IMR-90 (cell line): ENCODE measurements at regions not wholly inside any gene's neighbourhood (a gene's known extent, or its start where the extent isn't known, plus 50 kb on each side); places are given as distances from the start of the nearest gene placed in this dataset.

ENCODE experiments used
- ATAC-seq: fragments of 200-7000 bp; cut with Tn5 transposase; 2 replicates; pipeline ENCODE4 v1.9.1; 2020; ENCODE audit warnings: low read depth, mild to moderate bottlenecking, moderate library complexity
- BruUV-seq: library from RNA; stranded (reverse); fragments of 400-500 nt; replicated peaks from 2 replicates; lab custom pipeline; 2021; lab: Mats Ljungman, UMichigan
- CTCF ChIA-PET: fragments of 300-600 bp; formaldehyde crosslinking; extraction: SDS; loops from one replicate; lab custom pipeline; 2021; ENCODE audit warnings: antibody characterized with exemption; lab: Yijun Ruan, JAX
- POLR2A ChIA-PET: fragments of 300-600 bp; sonication (Branson Sonifier 250); formaldehyde crosslinking; loops from one replicate; lab custom pipeline; 2022; ENCODE audit warnings: antibody characterized with exemption; ENCODE audit not compliant: unreplicated experiment; lab: Charles Lee
- DNase-seq: peaks from one replicate; pipeline ENCODE4 v3.0.0; 2013
- H2AFZ ChIP-seq: replicated peaks from 2 replicates; pipeline ENCODE3; 2013; ENCODE audit warnings: low read length, mild to moderate bottlenecking; ENCODE audit not compliant: poor library complexity
- H2AK5ac ChIP-seq: 2 replicates; pipeline ENCODE4 v1.6.1; 2013; ENCODE audit warnings: low read depth, low read length, inconsistent platforms
- H2AK9ac ChIP-seq: replicated peaks from 2 replicates; pipeline ENCODE3; 2013; ENCODE audit warnings: mild to moderate bottlenecking, low read depth, low read length, moderate library complexity; ENCODE audit not compliant: poor library complexity
- H2BK120ac ChIP-seq: 2 replicates; pipeline ENCODE4 v1.6.1; 2013; ENCODE audit warnings: low read depth, low read length, inconsistent platforms
- H2BK15ac ChIP-seq: 3 replicates; pipeline ENCODE4 v1.6.1; 2013; ENCODE audit warnings: low read depth, low read length, inconsistent platforms
- H2BK20ac ChIP-seq: 2 replicates; pipeline ENCODE4 v1.6.1; 2013; ENCODE audit warnings: low read depth, mild to moderate bottlenecking, inconsistent platforms, low read length, moderate library complexity
- H2BK5ac ChIP-seq: 2 replicates; pipeline ENCODE4 v1.6.1; 2013; ENCODE audit warnings: mild to moderate bottlenecking, low read depth, low read length, inconsistent platforms; ENCODE audit not compliant: poor library complexity, severe bottlenecking
- H3K14ac ChIP-seq: replicated peaks from 2 replicates; pipeline ENCODE4 v1.6.1; 2013; ENCODE audit warnings: low read depth, low read length, inconsistent platforms
- H3K18ac ChIP-seq: 2 replicates; pipeline ENCODE4 v1.6.1; 2013; ENCODE audit warnings: low read depth, low read length, control low read depth
- H3K23ac ChIP-seq: 2 replicates; pipeline ENCODE4 v1.6.1; 2013; ENCODE audit warnings: low read depth, low read length, inconsistent platforms
- H3K27ac ChIP-seq: 2 replicates; pipeline ENCODE4 v1.5.1; 2013; ENCODE audit warnings: mild to moderate bottlenecking, control low read depth, low read length; ENCODE audit not compliant: insufficient read depth
- H3K27me3 ChIP-seq: 2 replicates; pipeline ENCODE4 v1.6.1; 2013; ENCODE audit warnings: low read length; ENCODE audit not compliant: control insufficient read depth, insufficient read depth
- H3K36me3 ChIP-seq: 2 replicates; pipeline ENCODE4 v1.6.1; 2013; ENCODE audit warnings: low read length, mixed read lengths; ENCODE audit not compliant: control insufficient read depth, insufficient read depth
- H3K4ac ChIP-seq: 2 replicates; pipeline ENCODE4 v1.6.1; 2013; ENCODE audit warnings: low read depth, low read length, inconsistent platforms
- H3K4me1 ChIP-seq: 2 replicates; pipeline ENCODE4 v1.6.1; 2013; ENCODE audit warnings: low read length, mixed read lengths; ENCODE audit not compliant: control insufficient read depth, insufficient read depth
- H3K4me2 ChIP-seq: 2 replicates; pipeline ENCODE4 v1.6.1; 2013; ENCODE audit warnings: low read depth, mild to moderate bottlenecking, control low read depth, low read length, moderate library complexity
- H3K4me3 ChIP-seq: 2 replicates; pipeline ENCODE4 v1.5.1; 2013; ENCODE audit warnings: low read depth, mild to moderate bottlenecking, control low read depth, low read length, moderate library complexity; ENCODE audit not compliant: insufficient read depth
- H3K56ac ChIP-seq: 2 replicates; pipeline ENCODE4 v1.6.1; 2013; ENCODE audit warnings: low read length, inconsistent platforms; ENCODE audit not compliant: insufficient read depth; ENCODE audit errors: extremely low read depth
- H3K79me1 ChIP-seq, 2 experiments: 2 replicates each; pipeline ENCODE4 v1.6.1; 2013; ENCODE audit warnings: low read length in 2 of 2, inconsistent platforms in 1 of 2, low read depth in 1 of 2
- H3K9ac ChIP-seq: 2 replicates; pipeline ENCODE4 v1.6.1; 2013; ENCODE audit warnings: low read depth, low read length, control low read depth
- H3K9me1 ChIP-seq: 2 replicates; pipeline ENCODE4 v1.6.1; 2013; ENCODE audit warnings: low read length, inconsistent platforms; ENCODE audit not compliant: insufficient read depth
- H3K9me3 ChIP-seq: 2 replicates; pipeline ENCODE4 v1.6.1; 2013; ENCODE audit warnings: low read length; ENCODE audit not compliant: control insufficient read depth, insufficient read depth
- H4K20me1 ChIP-seq: 2 replicates; pipeline ENCODE4 v1.6.1; 2013; ENCODE audit warnings: low read length, inconsistent platforms; ENCODE audit not compliant: insufficient read depth
- H4K5ac ChIP-seq: 2 replicates; pipeline ENCODE4 v1.6.1; 2013; ENCODE audit warnings: mild to moderate bottlenecking, low read depth, low read length, control low read depth
- H4K8ac ChIP-seq, 2 experiments: 2 replicates each; pipeline ENCODE4 v1.6.1; 2013; ENCODE audit warnings: low read depth in 2 of 2, low read length in 2 of 2, control low read depth in 1 of 2, inconsistent platforms in 1 of 2
- H4K91ac ChIP-seq: 2 replicates; pipeline ENCODE4 v1.6.1; 2013; ENCODE audit warnings: low read depth, low read length, inconsistent platforms; ENCODE audit not compliant: insufficient read depth
- BHLHE40 ChIP-seq: fragments of 150-350 bp; IDR thresholded peaks from 2 replicates; pipeline ENCODE4 v1.6.1; 2016; ENCODE audit warnings: mild to moderate bottlenecking, low read depth, low read length
- NFE2L2 ChIP-seq: fragments of 150-350 bp; IDR thresholded peaks from 2 replicates; pipeline ENCODE4 v1.6.1; 2016; ENCODE audit warnings: low read depth, mild to moderate bottlenecking, low read length
- RCOR1 ChIP-seq: IDR thresholded peaks from 2 replicates; pipeline ENCODE4 v1.6.1; 2012; ENCODE audit warnings: mild to moderate bottlenecking, low read length, improper control_type of control experiment; ENCODE audit not compliant: insufficient replicate concordance
- WGBS, 2 experiments: methylation state at CpG; one replicate each; pipeline versions ENCODE4 v1.1.5 to v1.1.7; 2013; ENCODE audit warnings: missing lambda C conversion rate in 2 of 2; ENCODE audit not compliant: insufficient read length in 1 of 2; ENCODE audit errors: extremely low coverage in 2 of 2; 5-methylcytosine and 5-hydroxymethylcytosine counted together
- dilution Hi-C: fragments of 300-500 bp; cut with HindIII; formaldehyde crosslinking; loops from one replicate; pipeline ENCODE4 v1.14.3; 2018; ENCODE audit warnings: low sequenced_read_pairs; ENCODE audit not compliant: unreplicated experiment
- in situ Hi-C: fragments of 300-500 bp; cut with MboI; formaldehyde crosslinking; loops from 3 replicates; pipeline ENCODE4 v1.14.3; 2019; ENCODE audit warnings: low sequenced_read_pairs, inconsistent platforms, mixed read lengths
- intact Hi-C: fragments of 100-400 bp; cut with micrococcal nuclease; formaldehyde crosslinking; loops from 2 replicates; pipeline ENCODE4 v1.10.0; 2022

DNA sequence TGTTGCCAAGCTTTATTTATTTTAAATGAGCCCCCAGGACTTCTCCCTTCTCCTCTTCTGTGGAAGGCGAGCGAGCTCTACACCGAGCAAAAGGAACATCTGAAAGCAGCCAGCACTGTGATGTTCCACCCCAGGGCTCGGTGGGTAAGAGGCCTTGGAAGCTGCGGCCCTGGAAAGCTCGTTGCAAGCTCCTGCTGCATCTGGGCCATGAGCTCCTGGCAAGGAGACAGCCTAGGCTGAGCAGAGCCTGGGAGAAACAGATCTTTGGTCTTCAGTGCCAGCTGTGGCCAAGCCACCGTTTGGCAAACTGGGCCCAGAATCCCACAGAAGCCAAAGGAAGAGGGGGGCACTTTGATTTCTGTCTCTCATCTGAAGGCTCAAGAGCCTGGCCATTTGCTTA lies 114.1 kb downstream of the ENGASE start:
- Histone ChIP-seq H2BK120ac (no peak overlapping the region), H3K9me3 (no peaks in the 10 kb centered on the region), H3K4me1 (no peaks in the 10 kb centered on the region), H3K79me1 (no peaks in the 10 kb centered on the region), H3K4ac (no peak overlapping the region), H2BK15ac (no peak overlapping the region), H3K23ac (no peak overlapping the region), H3K27ac (no peak overlapping the region), H4K5ac (no peak overlapping the region), H3K4me2 (no peak overlapping the region), H3K9ac (no peak overlapping the region), H4K91ac (no peak overlapping the region), H3K18ac (no peak overlapping the region), H3K36me3 (no peaks in the 10 kb centered on the region), H4K8ac (no peak overlapping the region), H2AK9ac (no peak overlapping the region), H4K20me1 (no peaks in the 10 kb centered on the region), H3K9me1 (no peaks in the 10 kb centered on the region), H2AFZ (no peak overlapping the region), H3K14ac (no peak overlapping the region), H2BK20ac (no peak overlapping the region), H2AK5ac (no peak overlapping the region), H3K56ac (no peak overlapping the region), H3K27me3 (peaks cover 42% of the 10 kb centered on the region), H2BK5ac (no peak overlapping the region), H3K4me3 (no peak overlapping the region)
- CTCF ChIA-PET: interaction anchor here (0.8 kb wide), 1 partner anchor 204 kb away, joined by 3 read pairs; no protein-coding TSS in a partner anchor
- DNase-seq: no peak
- dilution Hi-C loops (no loop called here), intact Hi-C loops (loop anchor here (1.0 kb wide), 1 partner anchor 203 kb away; no protein-coding TSS in a partner anchor), in situ Hi-C loops (no loop called here)
- TF ChIP-seq RCOR1 (no peak), NFE2L2 (no peak), BHLHE40 (no peak)
- WGBS, 2 experiments: 25% methylated on average over 4 of the region's 7 CpGs; no CpG with 5 or more reads in 1 of the 2 experiments
- POLR2A ChIA-PET: no interaction called here
- no peak for ATAC-seq
- BruUV-seq: no TSS peak
